ENCODE measurements at regions not wholly inside any gene's neighbourhood (a gene's known extent, or its start where the extent isn't known, plus 50 kb on each side); places are given as distances from the start of the nearest gene placed in this dataset.
"Not testable (repeated sequence)": the region's sequence is repeated elsewhere in the genome, so short reads cannot be mapped to it uniquely, and the experiment has no call there.

- Histone ChIP-seq H3K4me3 (no peak overlapping the region), H3K36me3 (no peaks in the 10 kb centered on the region), H3K27ac (no peak overlapping the region), H3K4me1 (ENCODE audit: insufficient read depth) (no peaks in the 10 kb centered on the region), H3K9me3 (no peaks in the 10 kb centered on the region), H3K27me3 (no peaks in the 10 kb centered on the region)
- DNase-seq, result no peak
- WGBS, 3 donors, result 91 to 94% (median 93%) methylated on average over 5 of the region's 5 CpGs
- intact Hi-C loops (cut with DNase I), result no loop called here
- no peak for TF ChIP-seq CTCF (IDR thresholded peaks at IDR 0.05)
- no peak for TF ChIP-seq POLR2A (IDR thresholded peaks at IDR 0.05)
- no peak for TF ChIP-seq EP300 (IDR thresholded peaks at IDR 0.05)
These were observed 60.8 kb upstream of the RALGPS2 start for GRCh38 chr1:178664278-178664677.

GRCh38 chr1:178665579-178665978 lies 59.5 kb upstream of the RALGPS2 start:
- H3K27me3 ChIP-seq, result no peaks in the 10 kb centered on the region
- DNase-seq, result no peak
- intact Hi-C loops (cut with DNase I), result no loop called here
- no peaks in the 10 kb centered on the region for H3K4me1 ChIP-seq (ENCODE audit: insufficient read depth)
- 71 to 80% (median 76%) methylated on average over 1 of the region's 1 CpG for WGBS, 3 donors
- no peaks in the 10 kb centered on the region for H3K36me3 ChIP-seq
- no peaks in the 10 kb centered on the region for H3K9me3 ChIP-seq
- TF ChIP-seq EP300 (IDR thresholded peaks at IDR 0.05) (no peak), CTCF (IDR thresholded peaks at IDR 0.05) (no peak), POLR2A (IDR thresholded peaks at IDR 0.05) (no peak)
- H3K4me3 ChIP-seq, result no peak overlapping the region
- H3K27ac ChIP-seq, result no peak overlapping the region

GRCh38 chr1:178666891-178667290 lies 58.2 kb upstream of the RALGPS2 start:
- H3K36me3 ChIP-seq; H3K27ac ChIP-seq; intact Hi-C loops (cut with DNase I); DNase-seq; H3K9me3 ChIP-seq; H3K4me3 ChIP-seq; H3K4me1 ChIP-seq (ENCODE audit: insufficient read depth); H3K27me3 ChIP-seq: not testable (repeated sequence)
- WGBS, 3 donors, result 79 to 84% (median 81%) methylated on average over 9 of the region's 9 CpGs

GRCh38 chr1:178672434-178672833 lies 52.6 kb upstream of the RALGPS2 start:
- Histone ChIP-seq H3K9me3 (no peaks in the 10 kb centered on the region), H3K4me3 (no peak overlapping the region), H3K4me1 (ENCODE audit: insufficient read depth) (no peaks in the 10 kb centered on the region), H3K27ac (no peak overlapping the region), H3K36me3 (no peaks in the 10 kb centered on the region), H3K27me3 (no peaks in the 10 kb centered on the region)
- TF ChIP-seq EP300 (IDR thresholded peaks at IDR 0.05) (no peak), POLR2A (IDR thresholded peaks at IDR 0.05) (no peak), CTCF (IDR thresholded peaks at IDR 0.05) (no peak)
- DNase-seq, result no peak
- intact Hi-C loops (cut with DNase I), result no loop called here

GRCh38 chr1:178674559-178674958 lies 50.5 kb upstream of the RALGPS2 start:
- H3K4me1 ChIP-seq (ENCODE audit: insufficient read depth); H3K4me3 ChIP-seq; H3K27me3 ChIP-seq; DNase-seq; H3K36me3 ChIP-seq; H3K9me3 ChIP-seq; intact Hi-C loops (cut with DNase I); H3K27ac ChIP-seq: not testable (repeated sequence)
- 89 to 100% (median 95%) methylated on average over 1 of the region's 1 CpG for WGBS, 3 donors

Data from ovary (tissue), 7 donors.